ENCODE measurements at regions not wholly inside any gene's neighbourhood (a gene's known extent, or its start where the extent isn't known, plus 50 kb on each side); places are given as distances from the start of the nearest gene placed in this dataset.

DNA sequence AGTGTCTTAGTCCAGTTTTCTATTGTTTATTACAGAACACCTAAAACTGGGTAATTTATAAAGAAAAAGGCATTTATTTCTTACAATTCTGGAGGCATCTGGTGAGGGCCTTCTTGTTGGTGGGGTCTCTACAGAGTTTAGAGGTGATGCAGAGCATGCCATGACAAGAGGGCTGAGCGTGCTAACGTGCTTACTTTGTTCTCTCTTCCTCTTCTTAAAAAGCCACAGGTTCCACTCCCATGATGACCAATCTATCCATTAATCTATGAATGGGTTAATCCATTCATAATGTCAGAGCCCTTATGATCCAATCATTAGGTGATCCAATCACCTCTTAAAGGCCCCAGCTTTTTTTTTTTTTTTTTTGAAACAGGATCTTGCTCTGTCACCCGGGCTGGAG lies 291.5 kb upstream of the GALNTL6 start:
- TF ChIP-seq, protein P1, sequence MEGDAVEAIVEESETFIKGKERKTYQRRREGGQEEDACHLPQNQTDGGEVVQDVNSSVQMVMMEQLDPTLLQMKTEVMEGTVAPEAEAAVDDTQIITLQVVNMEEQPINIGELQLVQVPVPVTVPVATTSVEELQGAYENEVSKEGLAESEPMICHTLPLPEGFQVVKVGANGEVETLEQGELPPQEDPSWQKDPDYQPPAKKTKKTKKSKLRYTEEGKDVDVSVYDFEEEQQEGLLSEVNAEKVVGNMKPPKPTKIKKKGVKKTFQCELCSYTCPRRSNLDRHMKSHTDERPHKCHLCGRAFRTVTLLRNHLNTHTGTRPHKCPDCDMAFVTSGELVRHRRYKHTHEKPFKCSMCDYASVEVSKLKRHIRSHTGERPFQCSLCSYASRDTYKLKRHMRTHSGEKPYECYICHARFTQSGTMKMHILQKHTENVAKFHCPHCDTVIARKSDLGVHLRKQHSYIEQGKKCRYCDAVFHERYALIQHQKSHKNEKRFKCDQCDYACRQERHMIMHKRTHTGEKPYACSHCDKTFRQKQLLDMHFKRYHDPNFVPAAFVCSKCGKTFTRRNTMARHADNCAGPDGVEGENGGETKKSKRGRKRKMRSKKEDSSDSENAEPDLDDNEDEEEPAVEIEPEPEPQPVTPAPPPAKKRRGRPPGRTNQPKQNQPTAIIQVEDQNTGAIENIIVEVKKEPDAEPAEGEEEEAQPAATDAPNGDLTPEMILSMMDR (IDR thresholded peaks at IDR 0.05) = no peak
- TF ChIP-seq POLR2AphosphoS5 (IDR thresholded peaks at IDR 0.05) = no peak

Measured in gastroesophageal sphincter (tissue), 3 donors.